GM10248 (cell line): ENCODE measurements at regions not wholly inside any gene's neighbourhood (a gene's known extent, or its start where the extent isn't known, plus 50 kb on each side); places are given as distances from the start of the nearest gene placed in this dataset.
"Not testable (repeated sequence)": the region's sequence is repeated elsewhere in the genome, so short reads cannot be mapped to it uniquely, and the experiment has no call there.

ENCODE experiments used
- CTCF ChIA-PET: fragments of 300-600 bp; sonication (Branson Sonifier 250); formaldehyde crosslinking; extraction: SDS; loops from one replicate; lab custom pipeline; 2021; ENCODE audit warnings: antibody characterized with exemption; lab: Yijun Ruan, JAX
- POLR2A ChIA-PET: fragments of 350-650 bp; sonication (Branson Sonifier 250); formaldehyde crosslinking; extraction: SDS; loops from one replicate; lab custom pipeline; 2020; ENCODE audit warnings: antibody characterized with exemption; lab: Yijun Ruan, JAX
- DNase-seq: peaks from one replicate; pipeline ENCODE4 v3.0.0; 2012; ENCODE audit errors: extremely low spot score
- TF ChIP-seq, protein P1 (sequence below): IDR thresholded peaks from 2 replicates; pipeline ENCODE4 v1.5.1; 2012; ENCODE audit warnings: mild to moderate bottlenecking, low read depth; ENCODE audit errors: extremely low read depth, missing control alignments, control extremely low read depth

DNA sequence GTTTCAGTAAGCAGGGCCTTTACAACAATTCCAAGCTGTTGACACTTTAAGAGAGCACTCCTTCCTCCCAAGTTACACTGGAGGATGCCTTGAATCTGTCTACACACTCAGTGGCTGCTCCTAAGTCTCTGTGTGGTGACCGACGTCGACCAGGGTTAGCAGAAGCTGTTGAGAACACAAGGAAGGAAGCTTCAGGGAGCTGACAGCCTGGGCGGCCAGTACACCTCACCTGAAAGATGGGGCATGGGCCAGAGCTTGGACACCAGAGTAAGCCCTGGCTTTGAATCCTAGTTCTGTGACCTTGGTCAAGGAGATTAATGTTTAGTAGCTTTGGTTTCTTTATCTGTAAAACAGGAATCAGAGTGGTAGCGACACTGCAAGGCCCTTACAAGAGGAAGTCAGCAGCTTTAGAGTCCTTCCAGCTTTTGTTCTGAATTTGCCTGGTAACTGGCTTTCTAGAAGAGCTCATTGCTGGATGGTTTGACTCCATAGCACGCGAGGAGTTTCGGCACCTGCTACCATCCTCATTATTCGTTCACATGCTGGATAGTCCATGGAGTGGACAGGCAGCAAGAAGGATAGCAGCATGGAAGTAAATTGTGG, 214.2 kb downstream of the FGF9 start:
- ChIA-PET POLR2A (no interaction called here), CTCF (interaction anchor here (1.0 to 2.2 kb wide), 4 partner anchors 10 to 38 kb away, joined by 3 to 10 read pairs (median 6); no protein-coding TSS in a partner anchor)
- TF ChIP-seq, protein P1, sequence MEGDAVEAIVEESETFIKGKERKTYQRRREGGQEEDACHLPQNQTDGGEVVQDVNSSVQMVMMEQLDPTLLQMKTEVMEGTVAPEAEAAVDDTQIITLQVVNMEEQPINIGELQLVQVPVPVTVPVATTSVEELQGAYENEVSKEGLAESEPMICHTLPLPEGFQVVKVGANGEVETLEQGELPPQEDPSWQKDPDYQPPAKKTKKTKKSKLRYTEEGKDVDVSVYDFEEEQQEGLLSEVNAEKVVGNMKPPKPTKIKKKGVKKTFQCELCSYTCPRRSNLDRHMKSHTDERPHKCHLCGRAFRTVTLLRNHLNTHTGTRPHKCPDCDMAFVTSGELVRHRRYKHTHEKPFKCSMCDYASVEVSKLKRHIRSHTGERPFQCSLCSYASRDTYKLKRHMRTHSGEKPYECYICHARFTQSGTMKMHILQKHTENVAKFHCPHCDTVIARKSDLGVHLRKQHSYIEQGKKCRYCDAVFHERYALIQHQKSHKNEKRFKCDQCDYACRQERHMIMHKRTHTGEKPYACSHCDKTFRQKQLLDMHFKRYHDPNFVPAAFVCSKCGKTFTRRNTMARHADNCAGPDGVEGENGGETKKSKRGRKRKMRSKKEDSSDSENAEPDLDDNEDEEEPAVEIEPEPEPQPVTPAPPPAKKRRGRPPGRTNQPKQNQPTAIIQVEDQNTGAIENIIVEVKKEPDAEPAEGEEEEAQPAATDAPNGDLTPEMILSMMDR, result no peak
- DNase-seq, result no peak

DNA sequence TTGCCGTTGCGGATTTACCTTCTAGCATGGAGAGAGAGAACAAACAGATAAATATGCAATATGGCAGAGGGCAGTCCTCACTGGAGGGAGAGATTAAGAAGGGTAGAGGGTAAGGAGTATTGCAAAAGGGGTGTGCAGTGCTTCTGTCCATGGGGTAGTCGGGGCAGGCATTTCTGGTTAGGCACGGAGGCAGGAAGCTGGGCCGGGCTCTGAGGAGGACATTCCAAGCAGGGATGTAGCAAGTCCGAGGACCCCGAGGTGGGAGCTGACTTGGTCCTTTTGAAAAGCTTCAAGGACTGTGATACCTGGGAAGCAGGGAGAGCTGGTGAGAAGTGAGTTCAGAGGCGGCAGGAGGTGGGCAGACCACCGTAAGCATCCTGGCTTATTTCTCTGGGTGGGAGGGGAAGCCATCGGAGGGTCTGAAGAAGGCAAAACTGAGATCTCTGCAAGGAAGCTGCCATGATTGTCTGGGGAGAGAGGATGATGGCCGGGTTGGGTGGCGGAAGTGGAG, 214.9 kb downstream of the FGF9 start:
- ChIA-PET CTCF (interaction anchor here (0.7 to 2.2 kb wide), 5 partner anchors 9 to 39 kb away, joined by 3 to 10 read pairs (median 3); no protein-coding TSS in a partner anchor), POLR2A (no interaction called here)
- DNase-seq, result no peak
- TF ChIP-seq, protein P1, result no peak

DNA sequence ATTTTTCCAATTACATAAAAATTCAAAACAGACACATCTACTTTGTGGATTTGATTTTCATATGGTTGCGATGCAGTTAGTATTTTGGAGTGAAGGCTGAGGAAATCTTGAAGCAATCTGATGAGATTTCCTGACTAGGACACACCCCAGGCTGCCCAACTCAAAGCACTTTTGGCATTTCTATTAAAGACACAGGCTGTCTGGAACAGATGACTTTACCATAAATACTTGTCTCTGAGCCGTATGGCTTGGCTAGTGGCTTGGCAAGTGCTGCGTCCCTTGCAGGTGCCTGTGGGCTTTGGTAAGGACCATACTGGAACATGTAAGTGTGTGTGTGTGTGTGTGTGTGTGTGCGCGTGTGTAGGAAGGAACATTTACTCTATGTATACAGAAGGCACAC, 218.8 kb downstream of the FGF9 start:
- no peak for DNase-seq
- TF ChIP-seq, protein P1, result no peak
- CTCF ChIA-PET, result no interaction called here
- POLR2A ChIA-PET, result no interaction called here

DNA sequence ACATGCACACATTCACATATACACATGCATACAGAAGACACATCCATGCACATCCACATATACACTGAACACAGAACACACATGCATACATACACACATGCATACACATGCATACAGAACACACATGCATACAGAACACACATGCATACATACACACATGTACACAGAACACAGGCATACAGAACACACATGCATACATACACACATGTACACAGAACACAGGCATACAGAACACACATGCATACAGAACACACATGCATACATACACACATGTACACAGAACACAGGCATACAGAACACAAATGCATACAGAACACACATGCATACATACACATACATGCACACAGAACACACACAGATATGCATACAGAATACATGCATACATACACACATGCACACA, 219.3 kb downstream of the FGF9 start:
- CTCF ChIA-PET, DNase-seq, POLR2A ChIA-PET: not testable (repeated sequence)

DNA sequence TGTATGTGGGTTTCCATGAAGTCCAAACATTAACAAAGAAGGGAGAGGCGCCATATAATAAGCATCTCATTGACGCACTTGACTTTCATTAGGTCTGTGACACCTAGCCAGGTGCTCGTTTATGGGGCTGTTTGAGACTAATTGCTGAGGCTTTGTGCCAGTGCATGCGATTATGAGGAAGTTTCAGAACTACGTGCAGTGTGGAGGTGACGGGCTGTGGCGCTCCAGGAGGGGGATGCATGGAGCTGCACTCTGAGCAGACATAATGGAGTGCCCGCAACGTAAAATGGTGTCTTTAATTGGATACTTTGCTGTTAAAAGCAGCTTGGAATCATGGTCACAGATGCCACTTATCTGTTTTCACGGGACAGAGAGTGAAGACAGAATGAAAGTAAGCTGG, 223.2 kb downstream of the FGF9 start:
- TF ChIP-seq, protein P1, result no peak
- DNase-seq, result no peak
- CTCF ChIA-PET, result interaction anchor here (1.3 to 3.5 kb wide), 4 partner anchors 9 to 256 kb away, joined by 3 to 10 read pairs (median 4); no protein-coding TSS in a partner anchor
- POLR2A ChIA-PET, result no interaction called here

DNA sequence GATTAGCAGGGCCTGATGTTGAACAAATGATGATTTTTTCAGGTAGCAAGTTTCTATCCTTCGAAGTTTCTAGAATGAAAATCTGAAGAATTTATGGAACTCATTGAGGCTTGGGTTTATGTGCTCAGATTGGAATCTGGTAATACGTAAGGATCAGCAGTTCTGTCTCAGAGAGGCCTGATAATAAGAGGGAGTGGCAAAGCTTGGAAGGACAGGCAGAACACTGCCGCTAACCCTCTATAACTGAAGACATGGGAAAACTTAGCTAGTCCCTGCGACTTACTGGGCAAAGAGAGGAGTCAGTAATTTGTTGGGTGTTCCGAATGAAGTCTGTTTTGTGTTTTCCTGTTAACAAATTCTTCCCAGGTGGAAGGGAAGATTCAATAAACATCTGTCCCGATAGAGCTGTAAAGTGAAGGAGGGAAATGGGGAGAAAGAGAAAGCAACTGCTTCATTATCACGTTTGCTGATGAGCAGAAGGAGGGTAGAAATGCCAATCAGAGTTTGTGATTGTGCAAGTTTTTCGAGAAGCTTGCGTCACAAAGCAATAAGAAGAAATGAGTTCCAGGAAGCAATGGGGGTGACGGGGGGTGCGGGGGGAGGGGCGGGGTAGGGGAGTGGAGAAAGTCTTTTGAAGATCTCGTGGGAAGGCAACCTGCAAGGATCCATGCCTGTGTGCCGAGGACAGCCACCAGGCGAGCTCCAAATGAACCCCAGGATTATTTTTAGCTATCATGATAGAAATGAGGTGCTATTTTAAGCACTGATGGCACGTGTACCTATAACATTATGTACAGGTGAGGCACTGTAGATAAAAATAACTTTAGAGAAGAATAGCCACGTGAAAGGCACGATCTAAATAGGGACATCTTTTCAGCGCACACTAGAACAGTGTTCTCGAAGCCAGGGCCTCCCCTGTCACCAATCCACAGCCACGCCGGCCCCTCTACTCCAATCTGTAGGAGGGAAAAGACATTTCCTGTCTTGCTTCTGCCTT, 224.1 kb downstream of the FGF9 start:
- TF ChIP-seq, protein P1, result no peak
- ChIA-PET POLR2A (no interaction called here), CTCF (interaction anchor here (1.6 to 3.5 kb wide), 3 partner anchors 10 to 257 kb away, joined by 4 to 10 read pairs (median 5); no protein-coding TSS in a partner anchor)
- no peak for DNase-seq

DNA sequence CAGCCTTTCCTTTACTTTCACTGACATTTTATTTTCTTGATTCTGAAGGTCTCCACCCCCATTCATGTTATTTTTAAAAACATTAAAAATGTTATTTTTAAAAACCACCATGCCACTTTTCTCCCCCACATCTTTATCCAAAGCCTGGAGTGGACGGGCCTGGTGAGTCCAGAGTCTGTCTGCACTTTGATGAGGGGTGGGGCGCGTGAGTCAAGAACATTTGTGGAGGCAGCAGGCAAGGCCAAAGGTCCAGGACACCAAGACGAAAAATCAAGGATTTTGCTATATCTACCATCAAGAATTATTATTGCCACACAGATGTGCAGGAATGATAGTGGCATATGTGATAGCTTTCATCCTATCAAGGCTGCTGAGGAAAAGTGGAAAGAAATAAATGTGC, 224.9 kb downstream of the FGF9 start:
- TF ChIP-seq, protein P1, result no peak
- ChIA-PET POLR2A (no interaction called here), CTCF (interaction anchor here (1.6 to 3.5 kb wide), 2 partner anchors 10 to 17 kb away, joined by 4 to 10 read pairs; no protein-coding TSS in a partner anchor)
- DNase-seq, result no peak
